ENCODE measurements at regions not wholly inside any gene's neighbourhood (a gene's known extent, or its start where the extent isn't known, plus 50 kb on each side); places are given as distances from the start of the nearest gene placed in this dataset.

DNA sequence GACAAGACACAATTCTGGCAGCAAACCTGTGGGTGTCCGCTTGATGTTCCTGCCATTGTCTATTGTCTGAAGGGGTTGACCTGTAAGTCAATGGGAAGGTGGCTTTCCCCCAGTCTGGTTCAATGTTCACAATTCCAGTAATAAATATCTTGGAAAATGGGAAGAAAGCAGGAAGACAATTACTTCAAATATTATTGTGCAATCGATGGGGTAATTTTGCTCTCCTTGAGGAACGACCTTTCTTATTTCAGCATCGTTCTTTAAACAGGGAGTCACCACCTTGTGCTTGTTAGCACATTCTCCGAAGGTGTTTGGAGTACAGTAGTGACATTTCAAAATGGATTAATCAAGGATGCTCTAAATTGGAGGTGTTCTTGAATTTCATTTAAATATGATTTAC lies 136.9 kb downstream of the BTBD3 start:
- Histone ChIP-seq H3K9ac (ENCODE audit: low read depth, low read length) (no peak overlapping the region), H3K4me3 (ENCODE audit: low read depth, low read length) (no peak overlapping the region), H3K4me1 (ENCODE audit: control insufficient read depth, insufficient read depth, low read length) (peaks cover 8% of the 10 kb centered on the region), H3K9me3 (ENCODE audit: control insufficient read depth, insufficient read depth, low read length) (no peaks in the 10 kb centered on the region), H3K27me3 (ENCODE audit: control insufficient read depth, insufficient read depth, low read length) (no peaks in the 10 kb centered on the region), H3K36me3 (ENCODE audit: control insufficient read depth, insufficient read depth, low read length) (no peaks in the 10 kb centered on the region), H3K27ac (ENCODE audit: low read depth, low read length) (no peak overlapping the region)

DNA sequence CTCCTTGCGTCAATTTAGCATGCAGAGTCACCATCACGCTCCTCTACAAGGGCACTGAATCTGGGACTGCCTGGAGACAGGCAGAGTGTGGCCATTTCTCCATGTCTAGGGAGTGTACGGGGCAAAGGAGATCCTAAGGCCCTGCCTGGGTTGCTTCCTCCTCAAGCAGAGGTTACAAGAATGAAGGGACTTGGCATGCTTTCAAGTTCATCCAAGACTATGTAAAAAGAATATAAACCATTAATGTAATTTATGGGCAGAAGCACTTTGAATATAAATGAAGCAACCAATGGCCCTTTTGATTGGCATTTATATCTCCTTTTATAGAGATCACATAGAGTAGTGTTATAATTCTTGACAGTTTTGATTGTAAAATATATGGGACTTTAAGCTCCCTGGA lies 137.5 kb downstream of the BTBD3 start:
- no peak overlapping the region for H3K27ac ChIP-seq (ENCODE audit: low read depth, low read length)
- no peaks in the 10 kb centered on the region for H3K36me3 ChIP-seq (ENCODE audit: control insufficient read depth, insufficient read depth, low read length)
- H3K4me3 ChIP-seq (ENCODE audit: low read depth, low read length), result no peak overlapping the region
- H3K4me1 ChIP-seq (ENCODE audit: control insufficient read depth, insufficient read depth, low read length), result peaks cover 8% of the 10 kb centered on the region
- H3K9ac ChIP-seq (ENCODE audit: low read depth, low read length), result no peak overlapping the region
- H3K27me3 ChIP-seq (ENCODE audit: control insufficient read depth, insufficient read depth, low read length), result no peaks in the 10 kb centered on the region
- H3K9me3 ChIP-seq (ENCODE audit: control insufficient read depth, insufficient read depth, low read length), result no peaks in the 10 kb centered on the region

DNA sequence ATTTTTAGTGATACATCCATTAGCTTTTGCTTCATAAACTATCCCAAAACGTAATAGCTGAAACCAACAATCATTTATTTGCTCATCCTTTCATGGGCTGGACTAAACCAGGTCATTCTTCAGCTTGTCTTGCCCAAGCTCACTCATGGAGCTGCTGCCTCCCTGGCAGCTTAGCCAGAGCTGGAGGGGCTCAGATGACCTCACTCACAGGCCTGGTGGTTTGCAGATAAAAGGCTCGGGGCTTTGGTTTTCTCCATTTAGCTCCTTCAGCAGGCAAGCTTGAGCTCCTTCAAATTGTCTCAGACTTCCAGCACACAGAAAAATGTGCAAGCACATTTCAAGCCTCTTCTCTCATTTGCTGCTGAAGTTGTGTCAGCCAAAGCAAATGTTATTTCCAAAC lies 139.1 kb downstream of the BTBD3 start:
- Histone ChIP-seq H3K9ac (ENCODE audit: low read depth, low read length) (no peak overlapping the region), H3K9me3 (ENCODE audit: control insufficient read depth, insufficient read depth, low read length) (no peaks in the 10 kb centered on the region), H3K27ac (ENCODE audit: low read depth, low read length) (no peak overlapping the region), H3K36me3 (ENCODE audit: control insufficient read depth, insufficient read depth, low read length) (no peaks in the 10 kb centered on the region), H3K27me3 (ENCODE audit: control insufficient read depth, insufficient read depth, low read length) (no peaks in the 10 kb centered on the region), H3K4me3 (ENCODE audit: low read depth, low read length) (no peak overlapping the region), H3K4me1 (ENCODE audit: control insufficient read depth, insufficient read depth, low read length) (peaks cover 8% of the 10 kb centered on the region)

DNA sequence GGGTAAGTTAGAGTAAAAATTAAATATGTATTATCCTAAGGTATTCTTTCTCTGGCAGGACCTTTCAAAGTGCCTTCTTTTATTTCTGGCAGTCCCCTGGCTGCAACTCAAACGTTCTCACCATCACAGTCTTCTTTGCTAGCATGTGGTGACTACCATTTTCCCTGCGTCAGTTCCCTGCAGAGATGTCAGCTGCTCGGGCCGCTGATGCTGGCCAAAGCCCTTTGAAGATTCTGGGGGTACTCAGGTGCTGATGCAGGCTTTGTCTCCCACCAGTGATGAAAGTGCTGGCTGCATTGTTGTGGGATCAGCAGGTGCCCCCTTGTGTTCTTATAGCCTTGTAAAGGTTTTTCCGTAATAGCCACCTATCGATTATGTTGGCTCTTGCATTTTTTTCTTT lies 140.1 kb downstream of the BTBD3 start:
- Histone ChIP-seq H3K27ac (ENCODE audit: low read depth, low read length) (no peak overlapping the region), H3K4me1 (ENCODE audit: control insufficient read depth, insufficient read depth, low read length) (peaks cover 8% of the 10 kb centered on the region), H3K9me3 (ENCODE audit: control insufficient read depth, insufficient read depth, low read length) (no peaks in the 10 kb centered on the region), H3K4me3 (ENCODE audit: low read depth, low read length) (no peak overlapping the region), H3K36me3 (ENCODE audit: control insufficient read depth, insufficient read depth, low read length) (no peaks in the 10 kb centered on the region), H3K9ac (ENCODE audit: low read depth, low read length) (no peak overlapping the region), H3K27me3 (ENCODE audit: control insufficient read depth, insufficient read depth, low read length) (no peaks in the 10 kb centered on the region)

DNA sequence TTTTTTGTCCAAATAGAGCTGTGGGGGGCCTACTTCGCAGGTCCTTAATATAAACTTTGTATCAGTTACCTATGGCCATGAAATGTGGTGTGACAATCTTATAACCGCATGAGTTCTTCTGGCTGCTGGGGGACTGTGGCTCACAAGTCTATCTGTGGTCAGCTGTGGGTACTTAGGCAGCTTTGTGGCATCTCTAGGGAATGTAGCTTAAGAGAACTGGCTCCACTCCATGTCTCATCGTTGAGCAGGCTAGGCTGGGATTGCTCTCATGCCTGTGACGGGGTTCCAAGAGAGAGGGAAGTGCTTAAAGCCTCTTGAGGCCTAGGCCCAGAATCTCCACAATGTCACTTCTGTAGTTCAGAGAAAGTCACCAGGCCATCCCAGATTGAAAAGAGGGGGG lies 140.5 kb downstream of the BTBD3 start:
- peaks cover 8% of the 10 kb centered on the region for H3K4me1 ChIP-seq (ENCODE audit: control insufficient read depth, insufficient read depth, low read length)
- no peaks in the 10 kb centered on the region for H3K27me3 ChIP-seq (ENCODE audit: control insufficient read depth, insufficient read depth, low read length)
- no peak overlapping the region for H3K27ac ChIP-seq (ENCODE audit: low read depth, low read length)
- no peak overlapping the region for H3K4me3 ChIP-seq (ENCODE audit: low read depth, low read length)
- H3K9ac ChIP-seq (ENCODE audit: low read depth, low read length), result no peak overlapping the region
- H3K36me3 ChIP-seq (ENCODE audit: control insufficient read depth, insufficient read depth, low read length), result no peaks in the 10 kb centered on the region
- no peaks in the 10 kb centered on the region for H3K9me3 ChIP-seq (ENCODE audit: control insufficient read depth, insufficient read depth, low read length)

DNA sequence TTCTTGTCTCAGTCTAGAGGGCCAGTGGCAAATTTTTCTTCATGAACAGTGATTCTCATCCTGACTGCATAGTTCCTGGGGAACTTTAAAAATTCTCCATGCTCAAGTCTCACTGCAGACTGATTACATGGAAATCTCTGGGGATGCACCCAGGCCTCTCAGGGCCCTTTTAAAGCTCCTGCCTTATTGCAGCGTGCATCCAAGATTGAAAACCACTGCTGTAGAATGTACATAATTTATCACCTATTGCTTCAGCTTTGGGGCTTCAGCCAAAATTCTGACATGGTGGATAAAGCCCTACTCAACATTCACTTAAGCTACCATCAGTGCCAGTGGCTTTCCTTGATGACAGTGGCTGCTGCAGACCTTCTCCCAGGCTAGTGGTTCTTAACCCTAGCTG lies 143.8 kb downstream of the BTBD3 start:
- H3K4me3 ChIP-seq (ENCODE audit: low read depth, low read length), result no peak overlapping the region
- no peaks in the 10 kb centered on the region for H3K27me3 ChIP-seq (ENCODE audit: control insufficient read depth, insufficient read depth, low read length)
- H3K4me1 ChIP-seq (ENCODE audit: control insufficient read depth, insufficient read depth, low read length), result peaks cover 8% of the 10 kb centered on the region
- H3K27ac ChIP-seq (ENCODE audit: low read depth, low read length), result no peak overlapping the region
- H3K9ac ChIP-seq (ENCODE audit: low read depth, low read length), result no peak overlapping the region
- H3K36me3 ChIP-seq (ENCODE audit: control insufficient read depth, insufficient read depth, low read length), result no peaks in the 10 kb centered on the region
- H3K9me3 ChIP-seq (ENCODE audit: control insufficient read depth, insufficient read depth, low read length), result no peaks in the 10 kb centered on the region

DNA sequence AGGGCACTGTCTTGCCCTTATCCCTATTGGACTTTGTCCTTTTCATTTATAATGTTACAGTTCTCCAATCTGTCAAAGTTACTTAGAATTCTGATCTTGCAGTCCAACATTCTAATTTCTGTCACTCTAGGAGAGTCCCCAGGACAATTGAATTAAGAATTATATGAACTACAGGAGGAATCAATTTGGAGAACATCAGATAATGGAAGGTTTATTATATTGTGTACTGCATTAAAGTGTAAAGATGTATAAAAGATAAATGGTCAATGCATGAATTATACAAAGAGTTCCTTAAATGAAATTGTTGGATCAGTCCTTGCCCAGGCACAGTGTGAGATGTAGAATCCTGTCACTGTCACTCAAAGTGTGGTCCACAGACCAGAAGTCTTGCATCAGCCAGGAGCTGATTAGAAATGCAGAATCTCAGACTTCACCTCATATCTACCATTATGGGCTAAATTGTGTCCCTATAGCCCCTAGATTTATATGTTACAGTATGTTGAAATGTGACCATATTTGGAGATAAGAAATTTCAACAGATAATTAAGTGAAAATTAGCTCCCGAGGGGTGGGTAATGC lies 145.5 kb downstream of the BTBD3 start:
- Histone ChIP-seq H3K36me3 (ENCODE audit: control insufficient read depth, insufficient read depth, low read length) (no peaks in the 10 kb centered on the region), H3K4me3 (ENCODE audit: low read depth, low read length) (no peak overlapping the region), H3K9ac (ENCODE audit: low read depth, low read length) (no peak overlapping the region), H3K4me1 (ENCODE audit: control insufficient read depth, insufficient read depth, low read length) (peaks cover 7% of the 10 kb centered on the region), H3K9me3 (ENCODE audit: control insufficient read depth, insufficient read depth, low read length) (no peaks in the 10 kb centered on the region), H3K27me3 (ENCODE audit: control insufficient read depth, insufficient read depth, low read length) (no peaks in the 10 kb centered on the region), H3K27ac (ENCODE audit: low read depth, low read length) (no peak overlapping the region)

DNA sequence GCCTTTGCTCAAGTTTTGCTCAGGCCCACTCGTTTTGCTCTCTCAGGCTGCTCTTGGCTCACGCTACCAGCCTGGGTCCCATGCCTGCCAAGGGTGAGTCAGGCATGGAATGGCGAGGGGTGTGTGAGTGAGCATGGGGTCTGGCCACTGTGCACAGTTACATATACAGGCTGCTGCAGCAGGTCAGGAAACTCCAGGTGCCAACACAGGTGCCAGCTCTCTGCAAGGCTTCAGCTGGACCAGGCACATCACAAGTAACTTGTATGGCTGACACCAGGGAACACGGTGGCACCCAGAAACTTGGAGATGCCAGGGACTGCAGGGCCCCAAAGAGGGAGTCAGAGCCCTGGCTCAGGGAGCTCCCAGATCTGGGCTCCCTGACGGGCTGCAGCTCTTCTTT lies 146.8 kb downstream of the BTBD3 start:
- no peaks in the 10 kb centered on the region for H3K27me3 ChIP-seq (ENCODE audit: control insufficient read depth, insufficient read depth, low read length)
- no peak overlapping the region for H3K4me3 ChIP-seq (ENCODE audit: low read depth, low read length)
- no peaks in the 10 kb centered on the region for H3K9me3 ChIP-seq (ENCODE audit: control insufficient read depth, insufficient read depth, low read length)
- no peaks in the 10 kb centered on the region for H3K36me3 ChIP-seq (ENCODE audit: control insufficient read depth, insufficient read depth, low read length)
- H3K27ac ChIP-seq (ENCODE audit: low read depth, low read length), result no peak overlapping the region
- H3K9ac ChIP-seq (ENCODE audit: low read depth, low read length), result no peak overlapping the region
- H3K4me1 ChIP-seq (ENCODE audit: control insufficient read depth, insufficient read depth, low read length), result peaks cover 12% of the 10 kb centered on the region

DNA sequence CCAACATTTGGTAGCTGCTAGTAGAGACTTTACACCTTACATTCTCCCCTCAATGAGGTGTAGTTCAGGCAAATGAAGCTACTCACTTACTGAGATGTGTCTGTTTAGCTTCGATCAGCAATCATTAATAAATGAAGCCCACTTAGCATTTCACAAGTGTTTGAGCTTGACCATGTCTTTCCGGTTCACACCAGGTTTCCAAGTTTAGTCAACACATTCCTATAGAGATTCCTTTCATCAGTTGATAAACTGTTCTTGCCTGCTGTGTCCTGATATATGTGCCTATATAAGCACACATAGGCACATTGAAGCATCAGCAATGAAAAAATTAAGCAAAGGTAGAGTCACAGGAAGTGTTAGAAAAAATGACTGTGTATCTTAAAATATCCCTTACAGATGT lies 150.0 kb downstream of the BTBD3 start:
- Histone ChIP-seq H3K27me3 (ENCODE audit: control insufficient read depth, insufficient read depth, low read length) (no peaks in the 10 kb centered on the region), H3K9me3 (ENCODE audit: control insufficient read depth, insufficient read depth, low read length) (no peaks in the 10 kb centered on the region)

DNA sequence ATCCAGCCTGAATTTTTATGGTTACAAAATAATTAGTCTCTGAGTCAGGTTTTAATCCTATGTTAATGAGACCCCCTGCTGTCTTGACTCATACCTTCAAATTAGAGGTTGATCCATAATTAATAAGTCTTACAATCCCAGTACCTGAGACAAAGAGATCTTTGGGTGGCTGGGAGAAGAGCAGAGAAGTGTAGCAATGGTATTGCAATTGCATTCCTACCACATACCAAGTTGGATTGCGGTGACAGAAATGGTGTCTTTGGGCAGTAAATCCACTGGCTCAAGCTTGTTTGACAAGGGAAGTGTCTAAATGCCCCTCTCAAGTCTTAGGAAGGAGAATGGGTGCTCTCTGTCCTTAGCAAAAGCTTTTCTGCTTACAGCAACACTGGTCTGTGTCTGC lies 150.4 kb downstream of the BTBD3 start:
- no peaks in the 10 kb centered on the region for H3K36me3 ChIP-seq (ENCODE audit: control insufficient read depth, insufficient read depth, low read length)
- peaks cover 15% of the 10 kb centered on the region for H3K4me1 ChIP-seq (ENCODE audit: control insufficient read depth, insufficient read depth, low read length)
- H3K27ac ChIP-seq (ENCODE audit: low read depth, low read length), result peak overlapping the region; percentile 60
- no peak overlapping the region for H3K4me3 ChIP-seq (ENCODE audit: low read depth, low read length)
- no peaks in the 10 kb centered on the region for H3K27me3 ChIP-seq (ENCODE audit: control insufficient read depth, insufficient read depth, low read length)
- H3K9me3 ChIP-seq (ENCODE audit: control insufficient read depth, insufficient read depth, low read length), result no peaks in the 10 kb centered on the region
- H3K9ac ChIP-seq (ENCODE audit: low read depth, low read length), result no peak overlapping the region

More for the DNA sequence above, 150.0 kb downstream of the BTBD3 start:
- no peaks in the 10 kb centered on the region for H3K36me3 ChIP-seq (ENCODE audit: control insufficient read depth, insufficient read depth, low read length)
- peak overlapping the region; percentile 60 for H3K27ac ChIP-seq (ENCODE audit: low read depth, low read length)
- H3K9ac ChIP-seq (ENCODE audit: low read depth, low read length), result no peak overlapping the region
- no peak overlapping the region for H3K4me3 ChIP-seq (ENCODE audit: low read depth, low read length)
- peaks cover 12% of the 10 kb centered on the region for H3K4me1 ChIP-seq (ENCODE audit: control insufficient read depth, insufficient read depth, low read length)

DNA sequence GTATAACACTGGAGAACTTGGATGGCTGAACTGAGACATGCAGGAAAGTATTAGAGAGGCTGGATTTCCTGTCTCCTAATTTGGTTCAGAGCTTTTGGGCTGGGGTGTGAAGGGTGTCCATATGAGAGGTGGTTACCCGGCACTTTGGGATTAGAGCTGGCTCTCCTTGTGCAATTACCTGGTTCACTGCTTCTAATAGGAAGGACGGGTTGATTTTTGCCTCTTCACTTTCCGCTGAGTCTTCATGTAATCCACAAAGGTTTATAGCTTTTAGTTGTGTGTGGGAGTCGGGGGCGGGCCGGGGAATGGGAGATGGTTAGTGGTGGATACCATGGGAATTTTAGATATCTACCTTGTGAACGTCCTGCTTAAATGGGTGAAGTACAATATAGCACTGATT lies 151.5 kb downstream of the BTBD3 start:
- no peak overlapping the region for H3K27ac ChIP-seq (ENCODE audit: low read depth, low read length)
- H3K9me3 ChIP-seq (ENCODE audit: control insufficient read depth, insufficient read depth, low read length), result no peaks in the 10 kb centered on the region
- H3K9ac ChIP-seq (ENCODE audit: low read depth, low read length), result no peak overlapping the region
- no peak overlapping the region for H3K4me3 ChIP-seq (ENCODE audit: low read depth, low read length)
- no peaks in the 10 kb centered on the region for H3K36me3 ChIP-seq (ENCODE audit: control insufficient read depth, insufficient read depth, low read length)
- peaks cover 15% of the 10 kb centered on the region for H3K4me1 ChIP-seq (ENCODE audit: control insufficient read depth, insufficient read depth, low read length)
- H3K27me3 ChIP-seq (ENCODE audit: control insufficient read depth, insufficient read depth, low read length), result no peaks in the 10 kb centered on the region
